GM23248 (cell line): ENCODE measurements at regions not wholly inside any gene's neighbourhood (a gene's known extent, or its start where the extent isn't known, plus 50 kb on each side); places are given as distances from the start of the nearest gene placed in this dataset.

Experiments used
- EZH2 ChIP-seq: fragments of 200-600 bp; sonication (generic); IDR thresholded peaks from 2 replicates; pipeline ENCODE4 v1.6.1; 2018; ENCODE audit warnings: antibody characterized with exemption, mild to moderate bottlenecking; ENCODE audit not compliant: insufficient read depth, poor library complexity, severe bottlenecking
- EZH2phosphoT487 ChIP-seq: fragments of 200-600 bp; sonication (generic); IDR thresholded peaks from 2 replicates; pipeline ENCODE4 v1.6.1; 2018; ENCODE audit warnings: antibody characterized with exemption, moderate library complexity, mild to moderate bottlenecking, low read depth; ENCODE audit not compliant: insufficient read depth

DNA sequence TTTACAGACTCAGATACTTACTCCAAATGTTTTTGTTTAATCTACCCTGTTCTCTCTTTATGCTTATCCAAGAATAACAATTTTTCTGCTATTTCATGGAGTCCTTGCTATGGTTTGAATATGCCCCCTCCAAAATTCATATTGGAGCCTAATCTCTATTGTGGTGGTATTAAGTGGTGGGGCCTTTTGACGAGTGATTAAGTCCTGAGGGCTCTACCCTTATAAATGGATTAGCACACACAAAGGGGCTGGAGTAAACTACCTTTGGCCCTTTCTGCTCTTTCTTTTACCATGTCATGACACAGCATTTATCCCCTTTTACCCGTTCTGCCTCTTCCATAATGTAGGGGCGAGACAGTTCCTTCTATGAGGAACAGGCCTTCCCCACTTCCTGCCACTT, 285.5 kb downstream of the GASK1B start:
- TF ChIP-seq EZH2 (no peak), EZH2phosphoT487 (no peak)
